T follicular helper cell (primary cell): ENCODE measurements at regions not wholly inside any gene's neighbourhood (a gene's known extent, or its start where the extent isn't known, plus 50 kb on each side); places are given as distances from the start of the nearest gene placed in this dataset.
"Not testable (repeated sequence)": the region's sequence is repeated elsewhere in the genome, so short reads cannot be mapped to it uniquely, and the experiment has no call there.

ENCODE experiments used
- DNase-seq: peaks from one replicate; pipeline ENCODE4 v3.0.0-alpha.2; 2020; ENCODE audit warnings: low read depth

GRCh38 chr18:38807915-38808314, 1242.3 kb upstream of the CELF4 start:
- no peak for DNase-seq

- DNase-seq: no peak
Observed at GRCh38 chr18:38805256-38805655, 1239.7 kb upstream of the CELF4 start.

- no peak for DNase-seq
Observed at GRCh38 chr18:38801640-38802039, 1236.0 kb upstream of the CELF4 start.

GRCh38 chr18:38796762-38797161, 1231.2 kb upstream of the CELF4 start:
- no peak for DNase-seq

- no peak for DNase-seq
Observed at GRCh38 chr18:38792731-38793130, 1227.1 kb upstream of the CELF4 start.

GRCh38 chr18:38790786-38791185, 1225.2 kb upstream of the CELF4 start:
- DNase-seq: no peak

GRCh38 chr18:38790303-38790702, 1224.7 kb upstream of the CELF4 start:
- DNase-seq: no peak

- DNase-seq: no peak
Observed at GRCh38 chr18:38789141-38789540, 1223.5 kb upstream of the CELF4 start.

GRCh38 chr18:38786906-38787305, 1221.3 kb upstream of the CELF4 start:
- DNase-seq: no peak

- not testable (repeated sequence) for DNase-seq
Observed at GRCh38 chr18:38771620-38772019, 1206.0 kb upstream of the CELF4 start.

GRCh38 chr18:38768504-38768903, 1202.9 kb upstream of the CELF4 start:
- DNase-seq: no peak

GRCh38 chr18:38759457-38759856, 1193.9 kb upstream of the CELF4 start:
- DNase-seq: no peak

- no peak for DNase-seq
Observed at GRCh38 chr18:38756436-38756835, 1190.8 kb upstream of the CELF4 start.

- no peak for DNase-seq
Observed at GRCh38 chr18:38752430-38752829, 1186.8 kb upstream of the CELF4 start.

GRCh38 chr18:38751898-38752297, 1186.3 kb upstream of the CELF4 start:
- DNase-seq: no peak

GRCh38 chr18:38751211-38751610, 1185.6 kb upstream of the CELF4 start:
- DNase-seq: no peak

- DNase-seq: no peak
Observed at GRCh38 chr18:38750751-38751150, 1185.2 kb upstream of the CELF4 start.

- no peak for DNase-seq
Observed at GRCh38 chr18:38747153-38747552, 1181.6 kb upstream of the CELF4 start.

GRCh38 chr18:38720181-38720580, 1154.6 kb upstream of the CELF4 start:
- not testable (repeated sequence) for DNase-seq

GRCh38 chr18:38718365-38718901, 1152.8 kb upstream of the CELF4 start:
- no peak for DNase-seq

- DNase-seq: no peak
Observed at GRCh38 chr18:38709122-38709521, 1143.5 kb upstream of the CELF4 start.

- DNase-seq: no peak
Observed at GRCh38 chr18:38706373-38706772, 1140.8 kb upstream of the CELF4 start.

GRCh38 chr18:38698088-38698487, 1132.5 kb upstream of the CELF4 start:
- no peak for DNase-seq

- no peak for DNase-seq
Observed at GRCh38 chr18:38695559-38696280, 1130.1 kb upstream of the CELF4 start.
